NCI-H1694 treated with DMSO at 0.1 percent for 48 hours (cell line): ENCODE measurements at regions not wholly inside any gene's neighbourhood (a gene's known extent, or its start where the extent isn't known, plus 50 kb on each side); places are given as distances from the start of the nearest gene placed in this dataset.
"Not testable (repeated sequence)": the region's sequence is repeated elsewhere in the genome, so short reads cannot be mapped to it uniquely, and the experiment has no call there.

Source experiments
- DNase-seq: peaks from one replicate; lab custom pipeline; 2025; lab: John Stamatoyannopoulos, UW

DNA sequence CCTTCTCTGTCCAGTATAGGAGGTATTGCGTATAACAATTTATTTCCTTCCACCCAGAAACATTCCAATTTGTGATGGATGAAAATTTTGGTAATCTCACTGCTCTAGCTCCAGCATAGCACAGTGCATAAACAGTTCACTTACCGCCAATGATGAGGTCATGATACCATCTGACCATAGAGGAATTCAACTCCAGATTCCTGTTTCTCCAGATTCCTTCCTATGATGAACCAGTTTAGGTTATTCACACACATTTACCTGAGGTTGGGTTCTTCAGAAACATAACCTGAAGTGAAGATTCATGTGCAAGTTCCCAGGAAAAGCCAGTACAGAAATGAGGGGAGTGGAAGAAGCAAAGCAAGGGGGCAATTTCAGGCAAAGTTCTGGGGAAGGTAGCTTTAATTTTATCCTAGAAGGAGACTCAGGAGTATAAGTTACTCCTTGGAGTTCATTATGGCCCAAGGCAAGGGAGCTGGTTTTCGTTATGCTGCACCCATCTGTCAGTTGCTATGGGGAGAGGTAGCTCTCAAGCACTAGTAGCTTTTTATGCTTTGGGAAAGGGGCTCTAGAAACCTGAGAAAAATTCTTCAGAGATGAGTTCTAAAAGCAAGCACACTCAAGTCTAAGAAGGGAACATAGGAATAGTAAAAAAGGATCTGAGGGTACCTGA lies 121.6 kb downstream of the CASP12 start:
- DNase-seq, result no peak

DNA sequence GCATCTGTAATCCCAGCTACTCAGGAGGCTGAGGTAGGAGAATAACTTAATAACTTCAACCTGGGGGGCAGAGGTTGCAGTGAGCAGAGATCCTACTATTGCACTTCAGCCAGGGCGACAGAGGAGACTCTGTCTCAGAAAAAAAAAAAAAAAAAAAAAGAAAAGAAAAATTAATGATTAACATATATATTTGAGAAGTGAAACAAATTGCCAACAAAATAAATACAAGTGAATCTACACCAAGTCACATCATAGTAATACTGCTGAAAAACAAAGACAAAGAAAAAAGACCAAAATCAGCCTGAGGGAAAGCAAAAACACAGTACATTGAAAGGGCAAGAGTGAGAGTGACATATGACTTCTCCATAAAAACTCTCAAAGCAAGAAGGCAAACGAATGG lies 123.7 kb downstream of the CASP12 start:
- DNase-seq, result no peak

DNA sequence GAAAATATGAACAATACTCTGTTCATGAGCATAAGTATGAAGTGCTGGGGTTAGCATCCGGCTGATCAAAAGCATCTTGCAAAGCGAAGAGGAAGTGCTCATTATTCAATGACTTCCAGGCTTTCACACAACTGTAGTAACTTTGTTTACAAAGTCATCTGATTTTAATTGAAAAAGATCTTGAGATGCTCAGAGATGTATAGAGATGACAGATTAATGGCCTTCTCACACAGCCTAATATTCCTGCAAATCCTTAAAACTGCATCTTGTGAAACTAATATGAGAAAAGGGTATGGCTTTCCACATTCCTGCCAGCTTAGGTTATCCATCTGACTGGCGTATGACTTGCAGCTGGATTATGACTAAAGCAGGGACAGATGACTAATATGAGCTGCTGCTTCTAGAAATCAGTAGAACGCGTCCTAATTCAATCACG lies 125.4 kb downstream of the CASP12 start:
- no peak for DNase-seq

DNA sequence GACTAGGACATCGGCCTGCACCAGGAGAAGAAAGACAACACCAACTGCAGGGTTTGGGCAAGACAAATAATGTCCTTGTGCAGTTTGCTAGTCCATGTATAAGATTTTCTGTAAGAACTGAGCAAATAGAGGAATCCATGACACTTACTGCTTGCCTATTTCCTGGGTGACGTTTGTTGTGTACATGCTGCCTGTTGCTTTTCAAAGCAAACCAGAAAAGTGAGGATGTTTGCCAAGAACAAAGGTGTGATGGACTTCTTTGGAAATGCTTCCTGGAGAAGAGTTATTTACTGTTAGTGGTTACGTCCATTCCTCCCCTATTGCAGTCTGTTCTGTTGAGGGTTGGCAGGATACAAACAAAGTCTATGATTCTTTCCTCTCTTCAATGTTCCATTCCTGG lies 126.5 kb downstream of the CASP12 start:
- no peak for DNase-seq

DNA sequence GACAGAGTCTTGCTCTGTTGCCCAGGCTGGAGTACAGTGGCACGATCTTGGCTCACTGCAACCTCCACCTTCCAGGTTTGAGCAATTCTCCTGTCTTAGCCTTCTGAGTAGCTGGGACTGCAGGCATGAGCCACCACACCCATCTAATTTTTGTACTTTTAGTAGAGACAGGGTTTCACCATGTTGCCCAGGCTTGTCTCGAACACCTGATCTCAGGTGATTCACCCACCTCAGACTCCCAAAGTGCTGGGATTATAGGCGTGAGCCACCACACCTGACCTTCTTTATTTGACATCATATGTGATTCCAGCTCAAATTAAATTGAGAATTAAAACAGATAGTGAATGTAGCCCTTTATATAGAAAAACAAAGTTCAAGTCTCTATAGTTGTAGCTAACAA lies 127.2 kb downstream of the CASP12 start:
- not testable (repeated sequence) for DNase-seq

DNA sequence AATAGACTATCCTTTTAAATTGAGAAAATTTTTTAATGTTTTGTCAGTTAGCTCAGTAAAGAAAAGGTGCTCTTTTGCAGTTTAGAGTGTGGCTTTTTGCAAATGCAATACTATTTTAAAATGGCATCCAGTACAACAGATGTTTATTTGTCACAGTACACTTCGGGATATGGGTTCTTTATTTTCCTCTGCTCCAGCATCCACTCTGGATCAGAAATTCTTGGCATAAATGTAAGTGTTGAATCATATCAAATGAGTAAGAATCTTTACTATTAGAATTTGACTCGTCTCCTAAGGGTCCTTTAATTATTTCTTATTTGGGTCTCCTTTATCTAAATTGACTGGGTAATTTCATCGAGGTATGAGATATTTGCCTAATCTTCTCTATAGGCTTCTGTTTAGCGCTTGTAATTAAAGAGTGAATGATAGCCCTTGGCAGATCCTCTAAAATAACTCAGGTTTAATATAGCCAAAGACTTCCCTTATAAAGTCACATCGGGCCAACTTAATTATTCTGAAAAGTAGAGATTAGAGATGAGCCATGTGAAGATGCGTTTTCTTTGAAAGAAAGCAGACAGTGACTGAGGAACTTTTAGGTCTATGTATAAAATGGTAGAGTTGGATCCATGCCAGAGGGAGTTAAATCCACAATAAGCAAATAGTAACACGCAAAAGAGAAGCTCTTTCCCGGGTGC lies 132.7 kb downstream of the CASP12 start:
- no peak for DNase-seq

DNA sequence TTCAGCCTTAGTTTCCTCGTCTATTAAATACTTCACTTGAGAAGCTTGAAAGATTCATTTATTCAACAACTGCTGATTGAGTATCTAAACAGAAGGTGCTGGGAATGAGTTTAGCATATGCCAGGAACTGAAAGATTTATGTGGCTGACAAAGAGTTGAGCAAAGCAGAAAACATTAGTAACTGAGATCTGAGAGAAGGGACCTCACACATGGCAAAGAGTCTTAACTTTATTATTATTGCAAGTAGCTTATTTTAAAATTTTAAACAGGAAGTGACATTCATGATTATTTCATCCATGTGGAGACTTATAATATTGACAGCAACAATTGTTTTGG lies 133.6 kb downstream of the CASP12 start:
- DNase-seq, result no peak

DNA sequence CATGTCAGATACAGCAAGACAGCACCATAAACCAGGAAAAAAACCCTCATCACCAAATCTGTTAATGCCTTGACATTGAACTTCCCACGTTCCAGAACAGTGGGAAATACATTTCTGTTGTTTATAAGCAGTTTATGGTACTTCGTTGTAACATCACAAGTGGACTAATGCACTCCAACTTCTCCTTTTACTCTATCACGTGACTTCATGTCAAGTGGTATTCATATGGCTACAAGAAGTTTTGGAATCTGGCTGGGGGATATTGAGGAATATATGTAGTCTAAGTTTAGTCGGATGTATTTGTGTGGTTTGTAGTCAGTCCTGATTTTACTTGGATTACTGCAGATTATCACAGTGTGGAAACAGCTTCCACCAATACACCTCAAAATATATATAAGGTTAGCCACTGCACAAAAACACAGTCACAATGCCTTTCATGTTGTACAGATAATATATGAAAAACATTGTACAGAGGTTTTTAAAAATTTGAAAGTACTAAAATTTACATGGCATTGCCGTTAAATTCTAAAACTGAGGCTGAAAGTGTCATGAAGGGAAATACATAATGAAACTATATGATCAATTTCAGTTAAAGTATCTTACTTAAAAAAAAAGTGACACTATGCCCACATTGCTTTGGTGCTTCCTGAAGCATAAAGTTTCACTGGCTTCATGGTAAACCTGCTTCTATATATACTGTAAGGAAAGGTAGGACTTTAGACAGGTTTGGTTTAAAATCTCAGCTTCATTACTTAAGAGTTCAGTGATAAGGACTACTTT lies 134.1 kb downstream of the CASP12 start:
- DNase-seq, result no peak

DNA sequence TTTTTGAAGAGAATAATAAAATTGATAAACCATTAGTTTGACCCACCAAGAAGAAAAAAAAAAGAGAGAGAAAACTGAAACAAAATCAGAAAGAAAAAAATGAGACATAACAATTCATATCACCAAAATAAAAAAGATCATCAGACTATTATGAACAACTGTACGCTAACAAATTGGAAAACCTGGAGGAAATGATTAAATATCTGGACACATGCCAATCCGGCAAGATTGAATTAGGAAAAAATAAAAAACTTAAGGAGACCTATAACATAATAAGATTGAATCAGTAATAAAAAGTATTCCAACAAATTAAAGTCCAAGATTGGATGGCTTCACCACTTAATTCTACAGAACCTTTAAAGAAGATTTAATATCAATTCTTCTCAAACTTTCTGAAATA lies 136.7 kb downstream of the CASP12 start:
- no peak for DNase-seq

DNA sequence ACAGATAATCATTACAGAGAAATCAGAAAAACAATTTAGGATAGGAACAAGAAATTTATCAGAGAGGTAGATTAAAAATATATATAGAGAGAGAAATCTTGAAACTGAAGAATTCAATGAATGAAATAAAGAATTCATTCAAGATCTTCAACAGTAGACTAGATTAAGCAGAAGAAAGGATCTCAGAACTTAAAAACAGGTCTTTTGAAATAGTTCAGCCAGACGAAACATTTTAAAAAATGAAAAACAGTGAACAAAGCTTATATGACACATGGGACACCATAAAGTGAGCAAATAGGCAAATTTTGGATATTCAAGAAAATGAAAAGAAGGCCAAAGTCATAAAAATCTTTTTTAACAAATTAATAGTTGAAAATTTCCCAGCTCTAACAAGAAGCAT lies 138.8 kb downstream of the CASP12 start:
- no peak for DNase-seq

DNA sequence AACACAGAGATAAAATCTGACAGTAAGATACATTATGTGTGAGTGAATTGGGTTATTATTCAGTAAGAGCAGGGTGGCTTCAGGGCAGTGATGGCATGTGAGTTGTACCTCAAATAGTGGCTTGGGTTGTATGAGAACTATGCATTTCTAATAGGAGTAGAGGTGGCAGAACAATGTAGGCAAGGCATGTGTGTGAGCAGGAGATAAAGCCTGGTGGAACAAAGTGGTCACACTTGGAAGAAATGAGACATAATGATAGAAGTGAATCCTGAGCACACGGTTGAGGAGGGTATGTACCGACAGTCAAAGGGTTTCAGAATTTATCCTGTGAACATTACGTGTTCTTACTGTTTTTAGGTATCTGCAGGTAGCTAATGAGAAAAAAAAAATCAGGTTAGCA lies 159.3 kb downstream of the CASP12 start:
- DNase-seq, result no peak

DNA sequence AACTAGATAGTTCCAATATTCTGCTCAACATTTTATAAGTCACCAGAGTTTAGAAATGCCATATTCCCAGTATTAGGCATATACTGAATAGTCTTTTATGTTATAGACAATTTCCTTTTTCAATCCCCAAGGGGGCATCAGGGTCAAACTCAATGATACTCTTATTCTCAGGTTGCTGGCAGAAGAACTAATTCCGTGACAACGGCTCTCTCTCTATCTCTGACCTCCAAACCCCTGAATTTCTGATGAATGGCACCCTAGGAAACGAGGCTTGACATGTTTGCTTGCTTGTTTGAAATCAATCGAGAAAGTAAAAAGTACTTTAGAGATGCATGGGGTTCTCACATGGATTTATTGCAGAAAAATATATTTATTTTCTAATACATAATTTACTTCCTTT lies 160.1 kb downstream of the CASP12 start:
- DNase-seq, result no peak

DNA sequence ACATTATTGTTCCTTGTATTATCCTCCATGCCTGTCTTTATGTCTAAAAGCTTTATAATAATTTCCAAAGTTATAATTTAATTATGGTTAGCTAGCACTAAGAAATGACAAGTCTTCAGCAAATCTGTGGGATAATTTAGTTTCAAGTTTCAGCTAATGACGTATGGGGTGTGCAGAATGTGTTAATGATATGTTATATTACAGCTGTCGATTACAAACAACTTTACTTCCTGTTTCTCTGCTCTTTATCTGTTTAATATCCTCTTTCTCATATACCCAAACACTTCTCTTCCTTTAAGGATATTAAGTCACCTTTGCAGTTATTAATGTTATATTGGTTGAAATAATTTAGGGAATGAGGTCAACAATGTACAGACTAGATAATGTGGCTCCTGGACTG lies 161.8 kb downstream of the CASP12 start:
- no peak for DNase-seq

DNA sequence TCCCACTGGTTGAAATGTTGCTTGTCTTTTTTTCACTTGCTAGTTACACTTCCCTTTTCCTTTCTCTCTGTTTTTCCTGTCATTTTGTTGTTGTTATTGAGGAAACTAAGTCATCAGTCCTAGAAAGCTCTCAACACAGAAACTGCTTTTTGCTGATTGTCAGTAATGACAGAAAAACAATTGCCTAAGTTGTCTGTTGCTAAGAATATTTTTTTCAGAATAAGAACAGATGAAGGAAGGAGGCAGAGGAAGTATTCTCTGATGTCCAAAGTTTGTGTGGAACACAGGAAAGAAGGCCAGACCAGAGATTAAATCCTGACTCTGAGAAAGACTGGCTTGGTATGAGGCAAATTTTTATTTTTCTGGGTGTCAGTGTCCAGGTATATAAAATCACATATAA lies 163.3 kb downstream of the CASP12 start:
- no peak for DNase-seq

DNA sequence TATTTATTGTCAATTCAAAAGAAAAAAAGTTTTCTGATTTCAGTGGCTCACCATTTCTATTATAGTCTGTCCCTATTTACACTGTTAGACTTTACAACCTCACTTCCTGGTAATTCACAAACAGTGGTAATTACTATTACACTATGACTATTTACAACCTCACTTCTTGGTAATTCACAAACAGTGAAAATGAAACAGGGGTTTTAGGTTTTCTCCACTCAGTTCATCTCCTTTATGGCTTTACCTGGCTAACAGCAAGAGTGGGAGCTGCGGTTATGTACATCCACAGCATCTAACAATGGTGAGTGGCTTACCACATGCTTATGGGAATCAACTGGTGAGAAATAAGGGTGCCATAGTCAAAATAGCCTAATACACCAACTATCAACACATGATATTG lies 166.4 kb downstream of the CASP12 start:
- DNase-seq, result no peak

DNA sequence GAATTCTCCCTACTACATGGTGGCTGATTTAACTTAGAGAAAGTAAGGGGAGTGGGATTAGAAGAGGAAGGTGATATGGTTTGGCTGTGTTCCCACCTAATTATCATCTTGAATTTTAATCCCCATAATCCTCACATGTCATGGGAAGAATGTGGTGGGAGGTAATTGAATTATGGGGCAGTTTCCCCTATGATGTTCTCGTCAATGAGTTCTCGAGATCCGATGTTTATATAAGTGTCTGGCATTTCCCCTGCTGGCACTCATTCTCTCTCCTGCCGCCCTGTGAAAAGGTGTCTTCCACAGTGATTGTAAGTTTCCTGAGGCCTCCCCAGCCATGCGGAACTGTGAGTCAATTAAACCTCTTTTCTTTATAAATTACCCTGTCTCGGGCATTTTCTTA lies 169.3 kb downstream of the CASP12 start:
- DNase-seq, result no peak

DNA sequence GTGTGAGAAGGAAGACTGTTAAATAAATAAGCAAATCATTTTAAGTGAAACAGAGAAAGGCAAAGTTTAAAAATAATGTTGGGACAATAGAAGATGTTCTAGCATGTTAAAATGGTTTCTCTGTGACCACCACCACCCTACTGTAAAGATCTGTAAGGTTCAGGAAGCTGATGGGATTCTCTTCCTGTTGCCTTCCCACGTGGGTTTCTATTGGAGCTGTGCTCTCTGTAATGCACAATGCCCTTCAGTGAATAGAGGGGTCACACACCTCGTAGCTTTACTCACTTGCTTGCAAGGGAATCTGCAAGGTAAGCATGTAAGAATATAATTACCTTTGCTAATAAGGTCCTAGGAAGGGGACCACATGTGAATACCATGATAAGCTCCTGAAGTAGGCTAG lies 170.5 kb downstream of the CASP12 start:
- DNase-seq, result no peak

DNA sequence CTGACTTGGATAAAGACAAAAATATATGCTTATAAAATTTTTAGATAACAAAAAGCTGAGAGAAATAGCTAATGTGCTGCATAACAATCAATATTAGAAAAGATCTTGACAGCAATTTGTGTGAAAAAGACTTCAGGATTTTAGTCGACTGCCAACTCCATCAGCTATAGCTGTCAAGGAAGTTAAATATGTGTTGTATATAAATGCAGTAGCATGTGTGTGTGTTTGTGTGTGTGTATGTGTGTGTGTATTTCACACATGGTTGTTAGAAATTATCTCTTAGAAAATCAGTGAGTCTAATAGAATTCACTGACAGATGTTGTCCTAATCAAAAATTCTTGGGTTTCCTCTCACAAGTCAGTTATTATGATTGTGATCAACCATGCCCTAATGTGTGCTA lies 171.2 kb downstream of the CASP12 start:
- DNase-seq, result no peak

DNA sequence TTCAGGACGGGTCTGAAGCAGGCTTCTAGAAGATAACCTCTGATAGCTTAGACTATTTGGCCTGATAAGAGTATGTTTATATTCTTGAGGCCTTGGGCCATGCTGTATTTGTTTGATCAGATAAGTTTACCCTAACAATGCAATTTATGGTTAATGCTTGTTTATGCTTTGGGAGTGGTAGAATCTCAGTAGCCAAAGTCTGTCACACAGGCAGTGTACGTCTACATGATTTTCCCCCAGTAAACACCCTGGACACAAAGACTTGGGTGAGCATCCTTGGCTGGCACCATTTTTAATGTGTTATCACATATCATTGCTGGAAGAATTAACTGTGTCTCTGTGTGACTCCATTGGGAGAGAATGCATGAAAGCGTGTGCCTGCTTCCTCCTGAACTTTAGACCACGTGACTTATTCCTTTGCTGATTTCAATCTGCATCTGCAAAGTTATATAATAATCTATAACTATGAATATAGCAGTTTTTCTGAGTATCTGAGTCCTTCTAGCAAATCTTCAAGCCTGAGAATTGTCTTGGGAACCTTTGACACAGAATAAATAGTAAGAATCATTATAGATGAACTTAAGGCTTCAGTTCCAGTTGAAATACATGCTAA lies 172.4 kb downstream of the CASP12 start:
- no peak for DNase-seq

DNA sequence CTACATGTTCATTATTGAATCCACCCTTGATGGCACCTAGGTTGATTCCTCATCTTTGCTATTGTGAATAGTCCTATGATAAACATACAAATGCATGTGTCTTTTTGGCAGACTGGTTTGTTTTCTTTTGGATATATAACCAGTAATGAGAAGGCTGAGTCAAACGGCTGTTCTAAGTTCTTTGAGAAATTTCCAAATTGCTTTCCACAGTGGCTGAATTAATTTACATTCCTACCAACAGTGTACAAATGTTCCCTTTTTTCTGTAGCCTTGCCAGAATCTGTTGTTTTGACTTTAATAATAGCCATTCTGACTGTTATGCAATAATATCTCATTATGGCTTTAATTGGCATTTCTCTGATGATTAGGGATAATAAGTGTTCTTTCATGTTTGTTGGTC lies 184.9 kb downstream of the CASP12 start:
- no peak for DNase-seq

DNA sequence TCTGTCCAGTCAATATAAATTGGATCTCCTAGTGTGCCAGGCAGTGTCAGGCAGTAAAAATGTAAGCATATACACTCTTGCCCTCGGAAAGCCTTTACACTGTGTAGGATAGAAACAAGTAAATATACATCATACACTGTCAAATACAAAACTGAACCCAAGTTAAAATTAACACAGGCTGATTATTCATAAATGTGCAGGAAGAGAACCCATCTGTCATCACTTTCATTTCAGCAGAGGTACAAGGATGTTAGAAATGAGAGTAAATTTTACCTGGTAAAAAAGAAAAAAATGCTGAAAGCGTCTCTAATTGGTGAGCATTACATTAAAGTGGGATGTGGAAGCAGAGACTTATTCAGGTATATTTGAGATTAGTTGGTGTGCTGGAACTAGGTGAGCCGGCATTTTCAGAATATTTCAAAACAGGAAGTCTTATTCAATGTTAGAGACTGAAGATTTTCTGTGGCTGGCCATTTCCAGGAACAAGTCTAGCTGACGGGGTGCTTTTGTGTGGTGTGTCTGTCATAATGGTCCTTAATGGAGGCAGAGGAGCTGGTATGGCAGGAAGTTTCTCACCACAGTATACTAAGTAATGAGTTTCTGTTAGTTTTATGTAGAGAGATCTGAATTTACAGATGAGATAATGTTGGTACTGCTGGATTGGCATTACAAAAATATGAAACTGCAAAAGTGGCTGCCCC lies 192.6 kb downstream of the CASP12 start:
- no peak for DNase-seq

DNA sequence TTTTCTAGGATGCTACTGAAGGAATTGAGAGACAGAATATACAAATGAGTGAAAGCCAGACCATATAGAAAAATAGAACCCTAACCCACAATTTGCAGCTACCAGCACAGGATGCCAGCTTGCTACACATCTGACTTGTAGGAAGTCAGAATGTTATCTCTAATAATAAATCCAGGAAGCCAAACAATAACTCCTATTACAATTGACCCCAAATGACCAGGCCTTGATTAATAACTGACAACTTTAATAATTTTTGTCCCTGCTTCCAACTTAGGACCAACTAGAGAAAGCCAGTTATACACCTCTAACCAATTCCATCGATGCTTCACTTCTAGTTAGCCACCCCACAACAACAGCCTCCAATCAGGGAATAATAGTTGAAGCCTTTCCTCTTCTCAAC lies 193.4 kb downstream of the CASP12 start:
- no peak for DNase-seq
